Mammary epithelial cell (primary cell): ENCODE measurements at regions not wholly inside any gene's neighbourhood (a gene's known extent, or its start where the extent isn't known, plus 50 kb on each side); places are given as distances from the start of the nearest gene placed in this dataset.

Source experiments
- EZH2 ChIP-seq: IDR thresholded peaks from 2 replicates; pipeline ENCODE4 v1.6.1; 2012; ENCODE audit warnings: low read length, inconsistent platforms, borderline replicate concordance
- TF ChIP-seq, protein P1 (sequence below), 2 donors: IDR thresholded peaks in 1 of 2; conservative IDR thresholded peaks in 1 of 2; 2 replicates each; pipeline ENCODE4 v1.5.1; 2011 to 2012; ENCODE audit warnings: inconsistent platforms in 2 of 2, low read length in 2 of 2, mild to moderate bottlenecking in 2 of 2, control low read depth in 1 of 2, low read depth in 1 of 2; ENCODE audit not compliant: insufficient read depth in 1 of 2; ENCODE audit errors: extremely low read depth in 1 of 2

DNA sequence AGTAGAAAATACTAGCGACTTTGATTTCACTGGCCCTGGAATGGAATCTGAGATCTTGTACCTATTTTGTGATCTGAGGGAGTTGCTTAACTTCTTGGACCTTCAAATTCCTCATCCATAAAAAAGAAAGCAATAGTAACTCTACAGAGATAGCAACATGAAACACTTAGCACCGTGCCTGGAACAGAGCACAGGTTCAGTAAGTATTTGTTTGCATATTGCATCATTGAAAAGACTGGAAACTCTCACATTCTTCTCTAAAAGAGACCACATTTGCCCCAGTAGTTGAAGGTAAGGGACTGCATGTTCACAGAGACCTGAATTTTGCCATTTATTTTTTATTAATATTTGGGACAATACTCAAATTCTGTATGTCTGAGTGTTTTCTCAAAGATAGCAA lies 358.1 kb downstream of the COG6 start:
- TF ChIP-seq, protein P1, sequence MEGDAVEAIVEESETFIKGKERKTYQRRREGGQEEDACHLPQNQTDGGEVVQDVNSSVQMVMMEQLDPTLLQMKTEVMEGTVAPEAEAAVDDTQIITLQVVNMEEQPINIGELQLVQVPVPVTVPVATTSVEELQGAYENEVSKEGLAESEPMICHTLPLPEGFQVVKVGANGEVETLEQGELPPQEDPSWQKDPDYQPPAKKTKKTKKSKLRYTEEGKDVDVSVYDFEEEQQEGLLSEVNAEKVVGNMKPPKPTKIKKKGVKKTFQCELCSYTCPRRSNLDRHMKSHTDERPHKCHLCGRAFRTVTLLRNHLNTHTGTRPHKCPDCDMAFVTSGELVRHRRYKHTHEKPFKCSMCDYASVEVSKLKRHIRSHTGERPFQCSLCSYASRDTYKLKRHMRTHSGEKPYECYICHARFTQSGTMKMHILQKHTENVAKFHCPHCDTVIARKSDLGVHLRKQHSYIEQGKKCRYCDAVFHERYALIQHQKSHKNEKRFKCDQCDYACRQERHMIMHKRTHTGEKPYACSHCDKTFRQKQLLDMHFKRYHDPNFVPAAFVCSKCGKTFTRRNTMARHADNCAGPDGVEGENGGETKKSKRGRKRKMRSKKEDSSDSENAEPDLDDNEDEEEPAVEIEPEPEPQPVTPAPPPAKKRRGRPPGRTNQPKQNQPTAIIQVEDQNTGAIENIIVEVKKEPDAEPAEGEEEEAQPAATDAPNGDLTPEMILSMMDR (conservative IDR thresholded peaks at IDR 0.05 in 1 of 2, IDR thresholded peaks at IDR 0.05 in 1 of 2; ENCODE audit: extremely low read depth in 1 of 2, insufficient read depth in 1 of 2, low read depth in 1 of 2, low read length in 2 of 2), result no peak
- TF ChIP-seq EZH2, result no peak
